H1 (cell line): ENCODE measurements at regions not wholly inside any gene's neighbourhood (a gene's known extent, or its start where the extent isn't known, plus 50 kb on each side); places are given as distances from the start of the nearest gene placed in this dataset.

Source experiments
- ATF2 ChIP-seq: IDR thresholded peaks from 2 replicates; pipeline ENCODE4 v1.6.1; 2012; ENCODE audit warnings: low read length, inconsistent platforms
- POU5F1 ChIP-seq: IDR thresholded peaks from 2 replicates; pipeline ENCODE4 v1.6.1; 2011; ENCODE audit warnings: low read depth, mild to moderate bottlenecking, low read length, moderate library complexity
- RXRA ChIP-seq: IDR thresholded peaks from 2 replicates; pipeline ENCODE4 v1.6.1; 2011; ENCODE audit warnings: low read depth, mild to moderate bottlenecking, low read length, moderate library complexity; ENCODE audit not compliant: insufficient read depth
- ZNF274 ChIP-seq: IDR thresholded peaks from 2 replicates; pipeline ENCODE4 v1.7.0; 2012; ENCODE audit warnings: low read length, borderline replicate concordance; ENCODE audit errors: extremely low read depth

GRCh38 chr6:23688650-23689049 lies 437.4 kb upstream of the NRSN1 start (continued):
- TF ChIP-seq RXRA: no peak
- no peak for TF ChIP-seq ZNF274
- no peak for TF ChIP-seq ATF2
- TF ChIP-seq POU5F1: no peak
- TF ChIP-seq, all 59 proteins: peak for 0
